Mucosa of rectum (tissue), 2 donors: ENCODE measurements at regions not wholly inside any gene's neighbourhood (a gene's known extent, or its start where the extent isn't known, plus 50 kb on each side); places are given as distances from the start of the nearest gene placed in this dataset.
A peak's percentile ranks its signal among the peaks of the same experiment; 100 is the strongest.

Experiments
- H3K27ac ChIP-seq, 2 donors: one replicate each; pipeline ENCODE4 v1.7.0; 2013; ENCODE audit warnings: inconsistent platforms in 2 of 2, low read depth in 2 of 2, low read length in 2 of 2
- H3K27me3 ChIP-seq, 2 donors: one replicate each; pipeline ENCODE4 v1.7.0; 2013; ENCODE audit warnings: low read length in 2 of 2; ENCODE audit not compliant: control insufficient read depth in 2 of 2, insufficient read depth in 2 of 2
- H3K36me3 ChIP-seq, 2 donors: one replicate each; pipeline ENCODE4 v1.7.0; 2013; ENCODE audit warnings: low read length in 2 of 2; ENCODE audit not compliant: control insufficient read depth in 2 of 2, insufficient read depth in 2 of 2
- H3K4me1 ChIP-seq, 2 donors: one replicate each; pipeline ENCODE4 v1.7.0; 2013; ENCODE audit warnings: low read length in 2 of 2, mild to moderate bottlenecking in 1 of 2; ENCODE audit not compliant: control insufficient read depth in 2 of 2, insufficient read depth in 2 of 2
- H3K4me3 ChIP-seq, 2 donors: one replicate each; pipeline ENCODE4 v1.7.0; 2013; ENCODE audit warnings: low read length in 2 of 2
- H3K9ac ChIP-seq, 2 donors: one replicate each; pipeline ENCODE4 v1.7.0; 2013; ENCODE audit warnings: low read length in 2 of 2, low read depth in 1 of 2, mild to moderate bottlenecking in 1 of 2
- H3K9me3 ChIP-seq, 2 donors: one replicate each; pipeline ENCODE4 v1.7.0; 2013; ENCODE audit warnings: low read length in 2 of 2; ENCODE audit not compliant: control insufficient read depth in 2 of 2
- donor health status: healthy.
- donor health status: Normal muscosa, but diverticular disease.

DNA sequence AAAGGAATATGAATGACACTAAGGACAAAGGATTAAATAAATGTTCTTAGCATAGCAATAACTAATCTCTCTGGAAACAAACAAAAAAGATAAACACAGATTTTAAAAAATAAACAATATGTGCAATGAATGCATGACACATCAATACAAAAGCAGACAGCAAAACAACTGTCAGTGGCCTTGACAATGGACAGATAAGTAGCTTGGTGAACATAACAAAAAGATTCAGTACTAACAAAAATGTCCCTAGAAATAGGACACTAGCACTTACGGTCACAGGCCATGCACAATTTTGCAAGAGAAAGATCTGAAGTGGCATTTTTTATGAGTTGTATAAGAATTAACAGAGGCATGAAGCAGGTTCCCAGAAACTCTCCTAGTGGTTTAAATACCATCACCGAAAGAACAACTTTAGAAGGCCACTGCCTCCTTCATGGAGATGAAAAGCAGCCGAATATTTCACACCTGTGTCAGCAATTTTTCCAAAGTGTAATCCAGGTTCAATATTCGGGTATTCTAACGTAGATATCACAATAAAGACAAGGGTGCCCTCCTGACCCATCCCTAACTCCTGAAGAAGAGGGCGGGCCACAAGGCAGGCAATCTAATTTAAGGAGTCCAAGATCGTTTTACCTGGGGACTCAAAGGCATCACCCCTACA lies 231.3 kb upstream of the MKLN1 start:
- Histone ChIP-seq H3K27ac (no peak overlapping the region), H3K36me3 (no peaks in the 10 kb centered on the region), H3K4me1 (peaks cover 0 to 4% of the 10 kb centered on the region in 2 donors), H3K9ac (no peak overlapping the region), H3K9me3 (no peaks in the 10 kb centered on the region), H3K4me3 (no peak overlapping the region), H3K27me3 (no peaks in the 10 kb centered on the region)

DNA sequence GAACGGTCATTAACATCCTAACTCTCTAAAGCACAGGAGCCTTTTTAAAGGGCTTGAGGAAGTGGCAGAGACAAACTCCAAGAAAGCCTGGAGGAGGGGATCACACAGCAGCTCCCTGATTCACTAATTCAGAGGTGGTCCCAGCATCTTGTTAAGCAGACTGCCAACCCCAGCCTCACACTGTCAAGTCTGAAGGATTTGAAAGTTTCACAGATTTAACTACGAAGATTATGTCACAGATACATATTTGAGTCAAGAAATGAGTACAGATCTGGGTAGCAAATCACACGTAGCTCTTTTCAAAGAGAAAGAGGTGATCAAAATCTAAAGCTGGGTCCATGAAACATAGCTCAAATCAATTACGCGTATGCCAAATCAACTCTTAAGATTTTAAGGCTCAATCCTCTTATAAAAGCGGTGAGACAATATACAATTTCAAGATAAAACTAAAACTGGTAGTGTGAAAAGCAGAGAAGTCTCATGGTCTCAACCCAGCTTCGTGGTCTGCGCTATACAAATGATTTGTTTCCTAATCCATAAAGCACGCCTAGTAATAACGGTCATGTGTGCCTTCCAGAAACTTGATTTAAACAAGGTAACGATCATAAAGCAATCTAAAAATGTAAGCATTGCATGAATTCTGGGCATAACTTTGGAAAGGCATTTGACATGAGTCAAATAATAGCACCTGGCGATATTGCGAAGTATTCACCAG lies 229.9 kb upstream of the MKLN1 start:
- Histone ChIP-seq H3K27me3 (no peaks in the 10 kb centered on the region), H3K4me1 (peaks cover 0 to 2% of the 10 kb centered on the region in 2 donors), H3K4me3 (no peak overlapping the region), H3K9me3 (no peaks in the 10 kb centered on the region), H3K9ac (no peak overlapping the region), H3K27ac (no peak overlapping the region), H3K36me3 (no peaks in the 10 kb centered on the region)

GRCh38 chr7:131098527-131098926 lies 229.1 kb upstream of the MKLN1 start:
- H3K36me3 ChIP-seq = no peaks in the 10 kb centered on the region
- H3K4me3 ChIP-seq = no peak overlapping the region
- no peaks in the 10 kb centered on the region for H3K9me3 ChIP-seq
- H3K4me1 ChIP-seq = peaks cover 0 to 2% of the 10 kb centered on the region in 2 donors
- no peak overlapping the region for H3K27ac ChIP-seq
- H3K9ac ChIP-seq = no peak overlapping the region
- no peaks in the 10 kb centered on the region for H3K27me3 ChIP-seq

DNA sequence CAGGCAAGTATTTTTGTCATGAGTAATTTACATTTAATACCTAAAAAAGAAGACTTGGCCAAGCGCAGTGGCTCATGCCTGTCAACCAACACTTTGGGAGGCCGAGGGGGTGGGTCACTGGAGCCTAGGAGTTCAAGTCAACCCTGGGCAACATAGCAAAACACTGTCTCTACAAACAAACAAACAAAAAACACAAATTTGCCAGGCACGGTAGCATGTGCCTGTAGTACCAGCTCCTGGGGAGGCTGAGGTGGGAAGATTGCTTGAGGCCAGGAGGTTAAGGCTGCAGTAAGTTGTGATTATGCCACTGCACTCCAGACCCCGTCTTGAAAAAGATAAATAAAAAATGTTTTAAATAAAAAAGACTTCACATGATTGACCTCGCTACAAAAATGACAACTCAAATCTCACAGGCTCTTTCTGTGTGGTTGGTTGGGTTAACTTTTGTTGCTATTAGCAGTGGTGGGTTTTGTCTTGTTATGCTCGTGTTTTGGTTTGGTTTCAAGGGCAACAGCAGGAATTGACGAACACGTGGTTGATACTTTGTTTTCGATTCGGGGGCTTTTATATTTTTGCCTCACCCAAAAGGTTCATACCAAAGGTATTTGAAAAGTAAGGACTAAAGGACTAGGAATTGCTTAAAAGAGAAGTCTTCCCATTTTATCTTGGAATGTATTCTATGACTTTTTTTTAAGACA lies 227.2 kb upstream of the MKLN1 start:
- no peaks in the 10 kb centered on the region for H3K9me3 ChIP-seq
- no peak overlapping the region for H3K27ac ChIP-seq
- no peak overlapping the region for H3K4me3 ChIP-seq
- H3K36me3 ChIP-seq = peaks cover 0 to 3% of the 10 kb centered on the region in 2 donors
- no peaks in the 10 kb centered on the region for H3K27me3 ChIP-seq
- H3K9ac ChIP-seq = no peak overlapping the region
- peaks cover 6 to 7% of the 10 kb centered on the region in 2 donors for H3K4me1 ChIP-seq

GRCh38 chr7:131103997-131104396 lies 223.7 kb upstream of the MKLN1 start:
- Histone ChIP-seq H3K27me3 (peaks cover 3 to 7% of the 10 kb centered on the region in 2 donors), H3K9me3 (no peaks in the 10 kb centered on the region), H3K4me1 (peaks cover 10 to 18% of the 10 kb centered on the region in 2 donors), H3K4me3 (no peak overlapping the region), H3K27ac (no peak overlapping the region), H3K36me3 (peaks cover 0 to 3% of the 10 kb centered on the region in 2 donors), H3K9ac (no peak overlapping the region)

DNA sequence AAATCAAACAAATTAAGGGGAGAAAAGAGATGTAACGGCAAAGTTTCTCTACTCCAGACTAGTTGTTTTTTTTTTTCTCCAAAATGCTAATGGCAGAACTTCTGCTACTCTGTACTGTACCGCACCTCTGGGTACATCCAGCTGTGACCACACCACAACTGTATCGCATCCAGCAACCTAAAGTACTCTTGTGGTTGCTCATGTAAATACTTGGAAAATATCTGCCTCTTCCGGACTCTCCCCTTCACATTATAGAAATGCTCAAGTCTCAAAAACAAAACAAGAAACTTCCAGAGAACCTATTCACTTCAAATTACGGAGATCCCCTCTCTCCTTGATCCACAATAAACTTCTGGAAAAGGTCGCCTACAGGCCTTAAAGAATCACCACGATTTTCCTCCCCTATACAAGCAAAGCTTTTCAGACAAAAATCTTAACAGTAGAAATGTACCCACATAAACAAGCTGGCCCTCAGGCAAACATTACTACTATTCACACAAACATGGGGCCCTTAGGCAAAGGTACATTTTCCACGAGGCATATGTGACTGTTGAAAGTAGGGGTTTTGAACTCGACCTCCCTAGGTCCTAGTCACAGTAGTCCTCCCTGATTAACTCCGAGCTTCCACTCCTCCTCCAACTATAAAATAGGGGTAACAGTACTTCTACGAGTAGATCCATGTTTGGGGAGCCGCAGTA lies 222.9 kb upstream of the MKLN1 start:
- Histone ChIP-seq H3K9me3 (no peaks in the 10 kb centered on the region), H3K9ac (no peak overlapping the region), H3K36me3 (peaks cover 0 to 3% of the 10 kb centered on the region in 2 donors), H3K4me3 (peak overlapping the region; percentile 69 to 74), H3K4me1 (peaks cover 10 to 21% of the 10 kb centered on the region in 2 donors), H3K27me3 (peaks cover 3 to 10% of the 10 kb centered on the region in 2 donors), H3K27ac (peak overlapping the region in 1 of 2 donors; percentile 75)

- Histone ChIP-seq H3K27ac (peak overlapping the region; percentile 69 to 75), H3K27me3 (peaks cover 3 to 10% of the 10 kb centered on the region in 2 donors), H3K4me3 (peak overlapping the region; percentile 69 to 74), H3K9ac (peak overlapping the region; percentile 53 to 68), H3K9me3 (no peaks in the 10 kb centered on the region), H3K36me3 (peaks cover 0 to 3% of the 10 kb centered on the region in 2 donors), H3K4me1 (peaks cover 14 to 24% of the 10 kb centered on the region in 2 donors)
Measured at GRCh38 chr7:131105294-131105798, 222.3 kb upstream of the MKLN1 start.

DNA sequence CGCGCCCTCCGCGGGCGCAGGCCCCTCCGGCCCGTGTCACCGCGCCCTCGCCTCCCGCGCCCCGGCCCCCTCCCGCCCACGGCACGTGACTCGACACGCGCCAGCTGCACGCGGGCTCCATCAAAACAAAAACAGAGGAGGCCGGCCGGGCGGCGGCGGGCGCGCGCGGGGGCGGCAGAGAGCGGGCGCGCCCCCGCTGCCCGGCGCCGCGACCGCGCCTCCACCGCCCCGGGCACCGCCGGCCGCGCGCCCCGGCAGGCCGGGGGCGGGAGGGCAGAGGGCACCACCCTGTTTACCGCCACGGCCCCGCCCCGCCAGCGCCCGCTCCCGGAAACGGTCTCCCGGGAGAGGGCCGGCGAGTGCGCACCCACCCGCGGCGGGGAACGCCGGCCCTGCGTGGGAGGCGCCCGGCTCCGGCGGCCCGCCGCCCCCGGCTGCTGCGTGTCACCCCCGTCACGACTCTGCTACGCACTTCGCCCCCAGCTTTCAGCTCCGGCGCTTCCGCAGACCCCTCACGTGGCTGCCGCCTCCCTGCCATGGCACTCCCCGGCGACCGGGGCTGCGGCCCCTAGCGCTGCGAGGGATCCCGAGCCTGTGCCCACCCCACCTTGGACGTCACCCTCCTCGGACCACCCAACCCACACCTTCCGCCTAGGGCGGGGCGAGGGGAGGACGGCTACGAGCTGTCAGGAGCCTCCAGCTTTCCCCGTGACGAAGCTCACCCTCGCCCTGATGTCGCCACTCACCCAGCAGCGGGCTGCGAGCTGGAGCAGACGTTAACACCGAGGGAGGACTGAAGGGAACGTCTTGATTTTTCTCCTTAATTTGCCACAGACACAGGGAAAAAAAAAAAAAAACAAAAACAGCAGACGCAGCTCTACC lies 221.6 kb upstream of the MKLN1 start:
- Histone ChIP-seq H3K4me3 (peak overlapping the region; percentile 91 to 95), H3K9ac (peak overlapping the region; percentile 92 to 97), H3K4me1 (peaks cover 21 to 31% of the 10 kb centered on the region in 2 donors), H3K27me3 (peaks cover 3 to 10% of the 10 kb centered on the region in 2 donors), H3K27ac (peak overlapping the region; percentile 80 to 95), H3K9me3 (no peaks in the 10 kb centered on the region), H3K36me3 (peaks cover 0 to 3% of the 10 kb centered on the region in 2 donors)
